ENCODE measurements at regions not wholly inside any gene's neighbourhood (a gene's known extent, or its start where the extent isn't known, plus 50 kb on each side); places are given as distances from the start of the nearest gene placed in this dataset.

GRCh38 chr12:75656210-75656609 is 144.8 kb upstream of the KRR1 start:
- TF ChIP-seq CTCF (IDR thresholded peaks at IDR 0.05) (no peak), POLR2A (IDR thresholded peaks at IDR 0.05) (no peak)
- H3K27me3 ChIP-seq: no peaks in the 10 kb centered on the region
- H3K4me1 ChIP-seq: no peaks in the 10 kb centered on the region
- no peaks in the 10 kb centered on the region for H3K9me3 ChIP-seq
- no peaks in the 10 kb centered on the region for H3K36me3 ChIP-seq
- H3K4me3 ChIP-seq (replicated peaks in 1 of 3): no peak overlapping the region
- H3K27ac ChIP-seq: no peak overlapping the region
- DNase-seq: no peak
- intact Hi-C loops (cut with DNase I): no loop called here

DNA sequence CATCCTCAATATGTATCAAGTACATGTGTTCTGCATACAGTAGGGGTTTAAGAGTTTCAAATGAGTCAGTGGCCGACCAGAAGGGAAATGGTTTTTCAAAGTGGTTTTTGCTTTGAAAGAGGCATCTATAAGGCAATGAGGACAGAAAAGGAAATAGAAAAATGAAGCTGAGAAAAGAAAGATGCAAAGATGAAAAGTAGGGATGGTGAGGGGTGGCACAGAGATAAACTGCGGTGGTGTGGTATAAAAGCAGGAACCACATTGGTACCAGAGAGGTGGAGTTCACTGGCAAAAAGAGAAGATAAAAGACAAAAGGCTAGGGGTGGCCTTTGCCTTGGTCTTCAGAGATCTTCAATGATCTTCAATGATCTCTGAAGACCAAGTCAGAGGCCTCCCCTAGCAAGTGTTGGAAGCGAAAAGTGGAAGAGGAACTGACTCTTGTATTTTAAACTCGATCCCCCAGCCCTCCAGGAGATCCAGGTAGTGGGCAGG is 144.0 kb upstream of the KRR1 start:
- H3K27ac ChIP-seq: no peak overlapping the region
- intact Hi-C loops (cut with DNase I): no loop called here
- H3K27me3 ChIP-seq: no peaks in the 10 kb centered on the region
- H3K36me3 ChIP-seq: no peaks in the 10 kb centered on the region
- no peaks in the 10 kb centered on the region for H3K9me3 ChIP-seq
- no peak overlapping the region for H3K4me3 ChIP-seq (replicated peaks in 1 of 3)
- no peaks in the 10 kb centered on the region for H3K4me1 ChIP-seq
- TF ChIP-seq CTCF (IDR thresholded peaks at IDR 0.05) (no peak), POLR2A (IDR thresholded peaks at IDR 0.05) (no peak)
- 92 to 93% methylated on average over 4 of the region's 4 CpGs for WGBS, 2 donors
- no peak for DNase-seq

GRCh38 chr12:75651342-75651695 is 139.9 kb upstream of the KRR1 start:
- Histone ChIP-seq H3K36me3 (no peaks in the 10 kb centered on the region), H3K4me1 (no peaks in the 10 kb centered on the region), H3K9me3 (no peaks in the 10 kb centered on the region), H3K27me3 (no peaks in the 10 kb centered on the region), H3K27ac (no peak overlapping the region), H3K4me3 (replicated peaks in 1 of 3) (no peak overlapping the region)
- 83 to 92% methylated on average over 2 of the region's 2 CpGs for WGBS, 2 donors
- DNase-seq: no peak
- intact Hi-C loops (cut with DNase I): no loop called here
- no peak for TF ChIP-seq CTCF (IDR thresholded peaks at IDR 0.05)
- no peak for TF ChIP-seq POLR2A (IDR thresholded peaks at IDR 0.05)

DNA sequence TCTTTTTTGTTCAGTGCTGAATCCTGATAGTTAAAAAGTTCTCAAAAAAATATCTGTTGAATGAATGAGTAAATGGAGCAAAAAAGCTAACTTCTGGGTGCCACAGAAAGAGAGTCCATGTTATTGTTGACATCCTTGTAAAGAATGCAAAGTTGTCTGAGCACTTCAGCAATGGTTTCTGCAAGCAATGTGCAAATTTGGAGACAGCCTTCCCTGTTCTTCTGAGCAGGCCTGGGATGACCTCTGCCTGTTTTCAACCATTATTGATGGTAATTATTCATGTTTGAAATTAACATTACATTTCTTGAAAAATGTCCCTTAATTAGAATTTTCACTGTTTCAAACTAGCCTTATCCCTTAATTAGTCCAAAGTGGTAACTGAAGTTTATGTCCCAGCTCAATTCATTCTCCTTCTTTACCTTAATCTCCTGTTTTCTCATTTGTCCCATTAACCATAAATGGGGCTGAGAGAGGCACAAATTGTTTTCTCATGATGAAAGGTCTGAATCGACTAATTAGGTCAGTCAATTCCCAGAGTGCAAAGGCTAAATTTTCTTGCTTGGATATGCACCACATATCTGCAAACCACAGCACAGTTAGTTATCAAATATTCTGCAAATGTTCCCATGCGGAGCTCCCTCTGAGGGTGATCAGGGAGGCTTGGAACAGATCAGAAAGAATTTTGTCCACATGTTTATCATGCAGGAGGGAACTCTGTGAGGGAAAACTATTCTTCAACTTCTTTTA is 139.4 kb upstream of the KRR1 start:
- no peak overlapping the region for H3K4me3 ChIP-seq (replicated peaks in 1 of 3)
- no peaks in the 10 kb centered on the region for H3K36me3 ChIP-seq
- H3K27me3 ChIP-seq: no peaks in the 10 kb centered on the region
- WGBS, 2 donors: 80 to 83% methylated on average over 2 of the region's 2 CpGs
- intact Hi-C loops (cut with DNase I): no loop called here
- no peaks in the 10 kb centered on the region for H3K4me1 ChIP-seq
- no peak for TF ChIP-seq POLR2A (IDR thresholded peaks at IDR 0.05)
- TF ChIP-seq CTCF (IDR thresholded peaks at IDR 0.05): no peak
- no peak overlapping the region for H3K27ac ChIP-seq
- no peaks in the 10 kb centered on the region for H3K9me3 ChIP-seq
- no peak for DNase-seq

- Histone ChIP-seq H3K27me3 (no peaks in the 10 kb centered on the region), H3K36me3 (no peaks in the 10 kb centered on the region), H3K4me1 (no peaks in the 10 kb centered on the region), H3K4me3 (replicated peaks in 1 of 3) (no peak overlapping the region), H3K9me3 (no peaks in the 10 kb centered on the region), H3K27ac (no peak overlapping the region)
- TF ChIP-seq CTCF (IDR thresholded peaks at IDR 0.05) (no peak), POLR2A (IDR thresholded peaks at IDR 0.05) (no peak)
- intact Hi-C loops (cut with DNase I): no loop called here
- DNase-seq: no peak
Observed at GRCh38 chr12:75650100-75650499, 138.7 kb upstream of the KRR1 start.

All from thyroid gland (tissue), 4 donors.